ENCODE measurements at regions not wholly inside any gene's neighbourhood (a gene's known extent, or its start where the extent isn't known, plus 50 kb on each side); places are given as distances from the start of the nearest gene placed in this dataset.

- DNase-seq, result no peak
These were observed 565.5 kb upstream of the CHAC2 start for GRCh38 chr2:53202063-53202462.

GRCh38 chr2:53200072-53200471 lies 567.5 kb upstream of the CHAC2 start:
- DNase-seq, result no peak
- no peaks in the 10 kb centered on the region for H3K27me3 Mint-ChIP-seq (ENCODE audit: low read depth, poor library complexity)
- no peak overlapping the region for H3K27ac Mint-ChIP-seq
- peaks cover 21% of the 10 kb centered on the region for H3K4me1 Mint-ChIP-seq
- peaks cover 4% of the 10 kb centered on the region for H3K9me3 Mint-ChIP-seq
- no peaks in the 10 kb centered on the region for H3K36me3 Mint-ChIP-seq (ENCODE audit: low read depth)
- no peak overlapping the region for H3K4me3 Mint-ChIP-seq
- no peak for TF ChIP-seq CTCF (IDR thresholded peaks at IDR 0.05)

More at GRCh38 chr2:53202063-53202462, 565.5 kb upstream of the CHAC2 start:
- H3K4me3 Mint-ChIP-seq, result no peak overlapping the region
- H3K9me3 Mint-ChIP-seq, result no peaks in the 10 kb centered on the region
- TF ChIP-seq CTCF (IDR thresholded peaks at IDR 0.05), result no peak
- H3K27ac Mint-ChIP-seq, result no peak overlapping the region
- no peaks in the 10 kb centered on the region for H3K27me3 Mint-ChIP-seq (ENCODE audit: low read depth, poor library complexity)
- peaks cover 24% of the 10 kb centered on the region for H3K4me1 Mint-ChIP-seq
- H3K36me3 Mint-ChIP-seq (ENCODE audit: low read depth), result no peaks in the 10 kb centered on the region

GRCh38 chr2:53188851-53189510 lies 578.6 kb upstream of the CHAC2 start:
- Mint-ChIP-seq H3K9me3 (peaks cover 8% of the 10 kb centered on the region), H3K4me1 (peaks cover 58% of the 10 kb centered on the region), H3K4me3 (peak overlapping the region; percentile 54), H3K36me3 (ENCODE audit: low read depth) (peaks cover 7% of the 10 kb centered on the region), H3K27ac (peak overlapping the region; percentile 62), H3K27me3 (ENCODE audit: low read depth, poor library complexity) (no peaks in the 10 kb centered on the region)
- TF ChIP-seq CTCF (IDR thresholded peaks at IDR 0.05), result no peak
- DNase-seq, result no peak

GRCh38 chr2:53183581-53183980 lies 584.0 kb upstream of the CHAC2 start:
- no peak for TF ChIP-seq CTCF (IDR thresholded peaks at IDR 0.05)
- no peaks in the 10 kb centered on the region for H3K36me3 Mint-ChIP-seq (ENCODE audit: low read depth)
- no peak overlapping the region for H3K27ac Mint-ChIP-seq
- no peaks in the 10 kb centered on the region for H3K27me3 Mint-ChIP-seq (ENCODE audit: low read depth, poor library complexity)
- H3K4me3 Mint-ChIP-seq, result no peak overlapping the region
- no peaks in the 10 kb centered on the region for H3K9me3 Mint-ChIP-seq
- DNase-seq, result no peak
- H3K4me1 Mint-ChIP-seq, result peaks cover 60% of the 10 kb centered on the region

DNA sequence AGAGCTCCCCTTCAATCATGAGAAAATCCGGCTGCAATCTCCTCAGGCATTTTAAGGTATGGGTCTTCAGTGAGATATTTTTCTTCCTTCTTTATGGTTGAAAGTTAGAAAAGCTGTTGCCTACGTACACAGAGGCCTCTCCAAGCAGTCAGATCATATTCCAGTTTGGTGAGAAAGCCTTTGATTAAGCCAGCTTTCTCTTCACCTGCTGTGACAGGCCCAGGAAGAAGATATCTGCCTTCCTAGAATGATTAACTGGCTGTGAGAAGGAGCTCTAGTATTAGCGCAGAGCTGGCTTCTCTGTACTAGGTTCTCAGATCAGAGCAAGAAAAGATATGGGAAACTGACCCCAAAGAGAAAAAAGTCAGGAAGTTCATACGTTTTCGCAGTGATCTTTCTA lies 585.0 kb upstream of the CHAC2 start:
- no peaks in the 10 kb centered on the region for H3K9me3 Mint-ChIP-seq
- no peaks in the 10 kb centered on the region for H3K27me3 Mint-ChIP-seq (ENCODE audit: low read depth, poor library complexity)
- H3K4me1 Mint-ChIP-seq, result peaks cover 50% of the 10 kb centered on the region
- peak overlapping the region; percentile 92 for H3K27ac Mint-ChIP-seq
- H3K36me3 Mint-ChIP-seq (ENCODE audit: low read depth), result no peaks in the 10 kb centered on the region
- no peak for DNase-seq
- TF ChIP-seq CTCF (IDR thresholded peaks at IDR 0.05), result no peak
- no peak overlapping the region for H3K4me3 Mint-ChIP-seq

DNA sequence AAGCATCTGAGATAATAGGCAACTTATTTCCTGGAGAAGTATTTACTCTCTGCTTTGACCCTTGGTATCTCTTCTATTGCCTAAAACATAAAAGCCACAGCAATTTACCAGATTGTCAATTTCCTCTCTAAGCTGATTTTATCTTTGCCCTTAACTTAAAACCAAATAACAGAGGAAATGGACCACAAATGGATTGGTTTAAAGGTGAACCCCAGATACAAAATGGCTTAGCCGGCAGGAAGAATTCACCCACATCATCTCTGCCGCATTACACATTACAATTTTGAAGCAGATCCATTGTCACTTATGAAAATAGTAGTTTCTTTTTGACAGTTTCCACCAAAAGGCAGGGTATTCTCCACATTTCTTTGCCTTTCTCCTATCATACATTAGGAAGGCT lies 585.8 kb upstream of the CHAC2 start:
- TF ChIP-seq CTCF (IDR thresholded peaks at IDR 0.05), result no peak
- Mint-ChIP-seq H3K27me3 (ENCODE audit: low read depth, poor library complexity) (no peaks in the 10 kb centered on the region), H3K36me3 (ENCODE audit: low read depth) (no peaks in the 10 kb centered on the region), H3K4me3 (no peak overlapping the region), H3K27ac (peak overlapping the region; percentile 92), H3K4me1 (peaks cover 42% of the 10 kb centered on the region), H3K9me3 (no peaks in the 10 kb centered on the region)
- DNase-seq, result no peak
